ENCODE measurements at regions not wholly inside any gene's neighbourhood (a gene's known extent, or its start where the extent isn't known, plus 50 kb on each side); places are given as distances from the start of the nearest gene placed in this dataset.

GRCh38 chr16:51244887-51245657 lies 94.0 kb upstream of the SALL1 start:
- no peak for DNase-seq (ENCODE audit: low spot score)
- no peak for TF ChIP-seq CTCF (IDR thresholded peaks at IDR 0.05)
- ATAC-seq (ENCODE audit: low FRiP score) = no peak

GRCh38 chr16:51243936-51244436 lies 92.9 kb upstream of the SALL1 start:
- ATAC-seq (ENCODE audit: low FRiP score) = peak; percentile 65
- DNase-seq (ENCODE audit: low spot score) = no peak
- no peak for TF ChIP-seq CTCF (IDR thresholded peaks at IDR 0.05)

- TF ChIP-seq CTCF (IDR thresholded peaks at IDR 0.05) = no peak
- no peak for ATAC-seq (ENCODE audit: low FRiP score)
- DNase-seq (ENCODE audit: low spot score) = no peak
Observed at GRCh38 chr16:51242296-51242994, 91.4 kb upstream of the SALL1 start.

GRCh38 chr16:51239196-51239595 lies 88.1 kb upstream of the SALL1 start:
- DNase-seq (ENCODE audit: low spot score) (no peak), ATAC-seq (ENCODE audit: low FRiP score) (no peak)
- no peak for TF ChIP-seq CTCF (IDR thresholded peaks at IDR 0.05)

- DNase-seq (ENCODE audit: low spot score) (no peak), ATAC-seq (ENCODE audit: low FRiP score) (no peak)
- TF ChIP-seq CTCF (IDR thresholded peaks at IDR 0.05) = no peak
Observed at GRCh38 chr16:51237861-51238378, 86.8 kb upstream of the SALL1 start.

- no peak for ATAC-seq (ENCODE audit: low FRiP score)
- DNase-seq (ENCODE audit: low spot score) = no peak
- TF ChIP-seq CTCF (IDR thresholded peaks at IDR 0.05) = no peak
Observed at GRCh38 chr16:51237207-51237606, 86.1 kb upstream of the SALL1 start.

All from omental fat pad (tissue), 3 donors.